GM12865 (cell line): ENCODE measurements at regions not wholly inside any gene's neighbourhood (a gene's known extent, or its start where the extent isn't known, plus 50 kb on each side); places are given as distances from the start of the nearest gene placed in this dataset.
A peak's percentile ranks its signal among the peaks of the same experiment; 100 is the strongest.

Experiments
- DNase-seq: peaks from one replicate; pipeline ENCODE4 v3.0.0; 2010; ENCODE audit warnings: low read depth
- H3K4me3 ChIP-seq: 2 replicates; pipeline ENCODE4 v1.5.1; 2011; ENCODE audit warnings: mild to moderate bottlenecking, low read depth, low read length, control low read depth
- TF ChIP-seq, protein P1 (sequence below): IDR thresholded peaks from 2 replicates; pipeline ENCODE4 v1.5.1; 2011; ENCODE audit warnings: low read length, control low read depth, low read depth, inconsistent platforms; ENCODE audit not compliant: insufficient read depth; ENCODE audit errors: missing control alignments

DNA sequence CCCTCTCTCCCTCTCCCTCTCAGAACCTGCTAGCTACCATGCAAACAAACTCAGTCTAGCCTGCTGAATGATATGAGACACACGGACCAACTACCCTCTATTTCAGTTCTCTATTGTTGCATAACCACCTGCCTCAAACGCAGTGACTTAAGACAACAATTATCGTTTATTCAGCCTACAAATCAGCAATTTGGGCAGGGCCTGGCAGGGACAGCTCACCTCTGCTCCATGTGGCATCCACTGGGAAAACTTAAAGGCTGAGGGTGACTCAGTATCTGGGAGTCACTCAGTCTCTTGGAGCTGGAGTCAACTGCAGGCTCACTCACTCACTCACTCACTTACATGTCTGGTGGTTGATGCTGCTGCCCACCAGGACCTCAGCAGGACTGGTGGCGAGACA lies 121.3 kb downstream of the SEC16B start:
- TF ChIP-seq, protein P1, sequence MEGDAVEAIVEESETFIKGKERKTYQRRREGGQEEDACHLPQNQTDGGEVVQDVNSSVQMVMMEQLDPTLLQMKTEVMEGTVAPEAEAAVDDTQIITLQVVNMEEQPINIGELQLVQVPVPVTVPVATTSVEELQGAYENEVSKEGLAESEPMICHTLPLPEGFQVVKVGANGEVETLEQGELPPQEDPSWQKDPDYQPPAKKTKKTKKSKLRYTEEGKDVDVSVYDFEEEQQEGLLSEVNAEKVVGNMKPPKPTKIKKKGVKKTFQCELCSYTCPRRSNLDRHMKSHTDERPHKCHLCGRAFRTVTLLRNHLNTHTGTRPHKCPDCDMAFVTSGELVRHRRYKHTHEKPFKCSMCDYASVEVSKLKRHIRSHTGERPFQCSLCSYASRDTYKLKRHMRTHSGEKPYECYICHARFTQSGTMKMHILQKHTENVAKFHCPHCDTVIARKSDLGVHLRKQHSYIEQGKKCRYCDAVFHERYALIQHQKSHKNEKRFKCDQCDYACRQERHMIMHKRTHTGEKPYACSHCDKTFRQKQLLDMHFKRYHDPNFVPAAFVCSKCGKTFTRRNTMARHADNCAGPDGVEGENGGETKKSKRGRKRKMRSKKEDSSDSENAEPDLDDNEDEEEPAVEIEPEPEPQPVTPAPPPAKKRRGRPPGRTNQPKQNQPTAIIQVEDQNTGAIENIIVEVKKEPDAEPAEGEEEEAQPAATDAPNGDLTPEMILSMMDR: no peak

DNA sequence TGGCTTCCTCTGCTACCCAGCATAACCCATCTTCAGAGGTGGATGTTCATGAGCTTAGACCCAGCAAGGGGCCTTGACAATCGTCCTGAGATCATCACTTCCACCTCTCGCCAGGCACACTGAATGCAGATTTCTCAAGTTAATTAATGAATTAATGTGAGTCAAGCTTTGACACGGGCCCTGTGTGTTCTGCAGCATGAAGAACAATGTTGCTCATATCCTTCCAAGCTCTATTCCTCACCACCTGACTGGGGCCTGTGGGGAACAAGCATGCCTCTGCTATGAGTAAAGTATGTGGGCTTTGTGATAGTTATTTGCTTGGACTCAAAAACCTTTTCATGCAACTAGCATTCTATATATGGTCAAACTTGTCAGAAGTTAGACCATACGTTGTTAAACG lies 122.0 kb downstream of the SEC16B start:
- no peak for DNase-seq
- TF ChIP-seq, protein P1: no peak
- H3K4me3 ChIP-seq: no peak overlapping the region

More for the DNA sequence above, 121.3 kb downstream of the SEC16B start:
- DNase-seq: no peak
- H3K4me3 ChIP-seq: no peak overlapping the region

DNA sequence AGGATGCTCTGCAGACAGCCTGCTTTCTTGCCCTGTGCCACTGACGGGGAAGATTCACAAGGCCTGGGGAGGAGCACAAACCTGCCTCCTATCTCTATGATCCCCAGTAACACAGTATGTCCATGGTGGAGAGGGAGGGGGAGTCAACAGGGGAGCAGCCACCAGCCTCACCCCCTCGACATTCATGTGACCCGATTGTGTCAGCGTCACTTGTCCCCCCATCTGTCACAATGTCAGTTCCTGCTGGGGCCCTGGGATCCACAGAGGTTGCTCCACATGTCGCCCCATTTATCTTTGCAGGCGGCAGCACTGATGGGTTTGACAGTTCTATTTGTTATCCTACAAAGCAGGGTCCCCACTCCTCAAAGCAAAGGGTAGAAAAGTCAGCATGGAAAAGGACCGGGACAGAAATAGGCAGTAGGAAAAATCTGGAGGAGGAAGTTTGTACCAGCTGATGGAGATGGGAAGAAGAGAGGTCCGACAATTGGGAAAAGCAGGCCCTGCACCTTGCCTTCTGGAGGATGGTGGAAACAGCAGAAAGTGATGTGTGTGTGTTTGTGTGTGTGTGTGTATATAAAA lies 130.9 kb downstream of the SEC16B start:
- TF ChIP-seq, protein P1: no peak
- no peak for DNase-seq
- H3K4me3 ChIP-seq: no peak overlapping the region

DNA sequence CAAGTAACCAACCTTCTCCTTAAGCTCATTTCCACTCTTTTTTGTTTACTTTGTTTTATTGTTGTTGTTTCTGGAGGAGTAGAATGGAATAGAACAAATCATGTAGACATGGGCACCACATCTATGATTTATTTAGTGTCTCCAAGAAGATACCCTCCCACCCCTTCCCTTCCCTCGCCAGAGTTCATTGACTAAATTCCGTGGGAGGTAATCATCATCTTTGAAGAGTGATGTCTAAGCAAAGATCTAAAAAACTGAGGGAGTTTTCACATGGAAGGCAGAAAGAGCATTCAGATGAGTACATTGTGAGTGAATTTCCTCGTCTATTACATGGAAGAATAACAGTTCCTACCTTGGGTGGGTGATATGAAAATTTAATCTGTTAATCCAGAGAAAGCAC lies 136.2 kb downstream of the SEC16B start:
- no peak overlapping the region for H3K4me3 ChIP-seq
- TF ChIP-seq, protein P1: no peak
- no peak for DNase-seq

DNA sequence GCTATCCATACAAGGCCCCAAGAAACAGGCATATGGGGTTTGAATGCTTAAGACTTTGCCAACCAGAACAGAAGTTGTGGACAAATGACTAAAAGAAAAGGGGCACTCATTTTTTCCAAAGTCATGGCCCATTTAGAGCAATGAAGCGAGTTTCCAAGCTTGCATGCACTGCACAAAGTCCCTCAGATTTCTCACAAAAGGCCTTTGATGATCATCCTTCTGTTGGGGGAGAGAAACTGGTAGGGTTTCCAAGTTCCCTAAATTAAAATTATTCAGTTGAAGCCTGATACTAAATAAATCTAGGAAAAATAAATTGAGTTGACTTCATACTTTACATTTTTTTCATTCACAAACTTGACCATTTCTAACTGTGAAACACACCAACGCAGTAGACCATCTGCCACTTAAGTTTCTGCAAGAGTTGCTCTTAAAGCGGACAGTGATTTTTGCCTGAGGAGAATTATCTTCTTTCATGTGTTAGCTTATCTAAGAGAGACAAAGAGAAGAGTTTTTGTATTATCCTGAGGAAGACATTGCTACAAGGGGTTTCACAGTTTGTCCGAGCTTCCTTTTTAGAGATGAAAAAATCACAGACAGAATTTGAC lies 139.2 kb downstream of the SEC16B start:
- no peak for DNase-seq
- H3K4me3 ChIP-seq: no peak overlapping the region
- TF ChIP-seq, protein P1: no peak

DNA sequence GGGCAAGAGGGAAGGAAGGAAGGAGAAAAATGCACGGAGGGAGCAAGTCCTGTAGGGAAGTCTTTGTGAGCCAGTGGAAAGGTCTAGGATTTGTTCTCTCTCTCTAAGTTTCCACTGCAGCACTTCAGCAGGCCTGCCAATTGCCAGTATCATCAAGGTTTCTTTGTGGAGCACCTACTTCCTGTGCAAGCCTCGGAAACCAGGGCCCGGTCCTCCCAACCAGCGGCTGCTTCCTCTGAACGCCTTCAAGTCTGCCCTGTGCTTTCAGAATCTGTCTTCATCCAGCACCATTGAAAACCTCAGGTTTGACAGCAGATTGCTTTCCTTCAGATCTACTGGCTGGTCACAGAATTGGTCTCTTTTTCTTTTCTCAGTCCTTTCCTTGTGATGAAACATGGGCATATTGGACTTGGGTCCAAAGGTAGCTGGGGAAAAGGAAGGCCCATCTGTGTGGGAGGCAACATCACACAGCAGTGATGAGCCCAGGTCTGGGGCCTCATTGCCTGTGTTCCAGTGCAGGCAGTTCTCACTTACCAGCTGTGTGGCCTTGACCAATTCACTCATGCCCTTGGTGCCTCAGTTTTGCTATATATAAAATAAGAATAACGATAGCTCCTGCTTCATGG lies 144.5 kb downstream of the SEC16B start:
- TF ChIP-seq, protein P1: no peak
- DNase-seq: peak; percentile 62
- H3K4me3 ChIP-seq: no peak overlapping the region

DNA sequence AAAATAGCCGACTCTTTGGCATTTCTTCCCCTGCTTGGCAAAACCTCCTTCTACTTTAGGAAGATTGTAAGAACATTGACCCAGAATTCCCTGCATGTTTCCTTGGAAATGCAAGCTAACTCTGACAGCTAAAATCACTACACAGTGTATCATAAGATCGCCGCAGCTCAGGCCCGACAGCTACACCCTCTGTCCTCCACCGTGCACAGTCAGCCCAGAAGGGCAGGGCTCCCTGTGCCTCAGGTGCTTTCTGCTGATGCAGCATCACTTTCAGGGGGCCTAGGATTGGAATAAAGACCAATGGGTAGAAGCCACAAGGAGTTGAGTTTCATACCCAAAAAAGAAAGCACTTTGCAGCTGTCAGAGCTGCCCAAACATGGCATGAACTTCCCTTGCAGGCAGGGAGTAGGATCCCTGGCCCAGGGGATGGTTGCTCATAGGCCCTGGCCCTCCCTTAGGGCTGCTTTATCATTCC lies 145.3 kb downstream of the SEC16B start:
- DNase-seq: no peak
- TF ChIP-seq, protein P1: no peak
- no peak overlapping the region for H3K4me3 ChIP-seq
